ENCODE measurements at regions not wholly inside any gene's neighbourhood (a gene's known extent, or its start where the extent isn't known, plus 50 kb on each side); places are given as distances from the start of the nearest gene placed in this dataset.

GRCh38 chr2:20900052-20900636, 77.2 kb upstream of the LDAH start:
- intact Hi-C loops (cut with micrococcal nuclease): no loop called here
- ChIA-PET CTCF (no interaction called here), POLR2A (no interaction called here), RAD21 (ENCODE audit: low non-redundant PET in 1 of 2, low total read pairs in 2 of 2, uncharacterized antibody in 2 of 2, unreplicated experiment in 2 of 2) (no interaction called here)
- no peaks in the 10 kb centered on the region for H3K9me3 ChIP-seq (ENCODE audit: control insufficient read depth in 1 of 2, insufficient read depth in 1 of 2, low read depth in 1 of 2, low read length in 2 of 2)
- ATAC-seq (no peak), DNase-seq (ENCODE audit: low read depth, low spot score) (no peak)
- H2AFZ ChIP-seq (ENCODE audit: low read depth, low read length, poor library complexity, severe bottlenecking): no peak overlapping the region
- no peak overlapping the region for H3K4me3 ChIP-seq (replicated peaks in 1 of 2; ENCODE audit: low read depth in 1 of 2, low read length in 2 of 2)
- no peaks in the 10 kb centered on the region for H3K36me3 ChIP-seq (ENCODE audit: control insufficient read depth in 1 of 2, insufficient read depth in 2 of 2, low read length in 2 of 2)
- H3K79me2 ChIP-seq (ENCODE audit: insufficient read depth, low read length): no peaks in the 10 kb centered on the region
- H3K9ac ChIP-seq (ENCODE audit: low read length): no peak overlapping the region
- TF ChIP-seq, protein P1, sequence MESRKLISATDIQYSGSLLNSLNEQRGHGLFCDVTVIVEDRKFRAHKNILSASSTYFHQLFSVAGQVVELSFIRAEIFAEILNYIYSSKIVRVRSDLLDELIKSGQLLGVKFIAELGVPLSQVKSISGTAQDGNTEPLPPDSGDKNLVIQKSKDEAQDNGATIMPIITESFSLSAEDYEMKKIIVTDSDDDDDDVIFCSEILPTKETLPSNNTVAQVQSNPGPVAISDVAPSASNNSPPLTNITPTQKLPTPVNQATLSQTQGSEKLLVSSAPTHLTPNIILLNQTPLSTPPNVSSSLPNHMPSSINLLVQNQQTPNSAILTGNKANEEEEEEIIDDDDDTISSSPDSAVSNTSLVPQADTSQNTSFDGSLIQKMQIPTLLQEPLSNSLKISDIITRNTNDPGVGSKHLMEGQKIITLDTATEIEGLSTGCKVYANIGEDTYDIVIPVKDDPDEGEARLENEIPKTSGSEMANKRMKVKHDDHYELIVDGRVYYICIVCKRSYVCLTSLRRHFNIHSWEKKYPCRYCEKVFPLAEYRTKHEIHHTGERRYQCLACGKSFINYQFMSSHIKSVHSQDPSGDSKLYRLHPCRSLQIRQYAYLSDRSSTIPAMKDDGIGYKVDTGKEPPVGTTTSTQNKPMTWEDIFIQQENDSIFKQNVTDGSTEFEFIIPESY (IDR thresholded peaks at IDR 0.05; ENCODE audit: extremely low read depth, insufficient replicate concordance, low read length): no peak
- TF ChIP-seq ELF1 (IDR thresholded peaks at IDR 0.05; ENCODE audit: borderline replicate concordance, low read depth) (no peak), CBX3 (IDR thresholded peaks at IDR 0.05; ENCODE audit: low read depth) (no peak), SP1 (IDR thresholded peaks at IDR 0.05; ENCODE audit: low read depth) (no peak), ZFX (IDR thresholded peaks at IDR 0.05) (no peak), ZNF274 (IDR thresholded peaks at IDR 0.05; ENCODE audit: low read depth, low read length) (no peak)
- no TSS peak for BruUV-seq (replicated peaks)
- H4K20me1 ChIP-seq (ENCODE audit: insufficient read depth): no peaks in the 10 kb centered on the region
- no peaks in the 10 kb centered on the region for H3K9me2 ChIP-seq (ENCODE audit: insufficient read depth)
- no peak overlapping the region for H3K27ac ChIP-seq (ENCODE audit: low read depth, low read length)
- no peaks in the 10 kb centered on the region for H3K4me1 ChIP-seq (ENCODE audit: control insufficient read depth in 1 of 2, insufficient read depth in 2 of 2, low read length in 2 of 2)
- H3K4me2 ChIP-seq (ENCODE audit: low read length): no peak overlapping the region
- H3K27me3 ChIP-seq (ENCODE audit: insufficient read depth, low read length): peaks cover 61% of the 10 kb centered on the region

DNA sequence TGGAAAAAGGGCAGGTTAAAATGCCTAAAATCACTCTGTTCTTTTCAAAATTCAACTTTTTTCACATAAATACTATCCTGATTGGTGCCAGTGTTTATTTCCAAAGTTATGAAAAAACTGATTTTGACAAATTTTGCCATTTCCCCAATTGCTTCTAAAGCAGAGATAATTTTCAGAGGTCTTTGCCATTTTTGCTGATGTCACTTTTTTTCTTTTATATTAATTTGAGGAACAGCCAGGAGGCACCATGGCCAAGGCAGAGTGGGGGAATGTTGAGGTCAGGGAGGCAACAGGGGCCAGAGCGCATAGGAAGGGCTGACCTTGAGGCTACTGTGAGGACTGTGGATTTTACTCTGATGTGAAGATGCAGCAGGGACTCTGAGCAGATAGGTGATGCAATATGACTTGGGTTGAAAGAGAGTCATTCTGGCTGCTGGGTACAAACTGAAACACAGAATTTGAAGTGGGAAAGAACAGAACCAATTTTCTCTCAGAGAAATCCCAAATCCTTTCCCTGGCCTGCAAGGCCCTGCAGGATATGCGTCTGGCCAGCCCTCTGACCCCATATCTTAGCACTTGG, 75.1 kb upstream of the LDAH start:
- Histone ChIP-seq H3K27me3 (ENCODE audit: insufficient read depth, low read length) (peaks cover 68% of the 10 kb centered on the region), H3K4me3 (replicated peaks in 1 of 2; ENCODE audit: low read depth in 1 of 2, low read length in 2 of 2) (no peak overlapping the region), H4K20me1 (ENCODE audit: insufficient read depth) (no peaks in the 10 kb centered on the region), H3K36me3 (ENCODE audit: control insufficient read depth in 1 of 2, insufficient read depth in 2 of 2, low read length in 2 of 2) (no peaks in the 10 kb centered on the region), H3K9me2 (ENCODE audit: insufficient read depth) (no peaks in the 10 kb centered on the region), H3K27ac (ENCODE audit: low read depth, low read length) (no peak overlapping the region), H3K9ac (ENCODE audit: low read length) (no peak overlapping the region), H3K4me1 (ENCODE audit: control insufficient read depth in 1 of 2, insufficient read depth in 2 of 2, low read length in 2 of 2) (no peaks in the 10 kb centered on the region), H2AFZ (ENCODE audit: low read depth, low read length, poor library complexity, severe bottlenecking) (no peak overlapping the region), H3K9me3 (ENCODE audit: control insufficient read depth in 1 of 2, insufficient read depth in 1 of 2, low read depth in 1 of 2, low read length in 2 of 2) (no peaks in the 10 kb centered on the region), H3K79me2 (ENCODE audit: insufficient read depth, low read length) (no peaks in the 10 kb centered on the region), H3K4me2 (ENCODE audit: low read length) (no peak overlapping the region)
- ChIA-PET RAD21 (ENCODE audit: low non-redundant PET in 1 of 2, low total read pairs in 2 of 2, uncharacterized antibody in 2 of 2, unreplicated experiment in 2 of 2) (no interaction called here), CTCF (no interaction called here), POLR2A (no interaction called here)
- BruUV-seq (replicated peaks): no TSS peak
- DNase-seq (ENCODE audit: low read depth, low spot score): no peak
- no peak for ATAC-seq
- intact Hi-C loops (cut with micrococcal nuclease): no loop called here
- no peak for TF ChIP-seq MAX (IDR thresholded peaks at IDR 0.05)
- TF ChIP-seq, protein P1 (IDR thresholded peaks at IDR 0.05; ENCODE audit: extremely low read depth, insufficient replicate concordance, low read length): no peak
- TF ChIP-seq CTCF (IDR thresholded peaks at IDR 0.05 in 2 of 3, conservative IDR thresholded peaks at IDR 0.05 in 1 of 3; ENCODE audit: borderline replicate concordance in 1 of 3, insufficient read depth in 1 of 3, low read depth in 2 of 3, low read length in 2 of 3): no peak
- TF ChIP-seq, protein P2, sequence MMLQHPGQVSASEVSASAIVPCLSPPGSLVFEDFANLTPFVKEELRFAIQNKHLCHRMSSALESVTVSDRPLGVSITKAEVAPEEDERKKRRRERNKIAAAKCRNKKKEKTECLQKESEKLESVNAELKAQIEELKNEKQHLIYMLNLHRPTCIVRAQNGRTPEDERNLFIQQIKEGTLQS (IDR thresholded peaks at IDR 0.05): no peak
- no peak for TF ChIP-seq SRF (IDR thresholded peaks at IDR 0.05; ENCODE audit: low read depth)
